A673 (cell line): ENCODE measurements at regions not wholly inside any gene's neighbourhood (a gene's known extent, or its start where the extent isn't known, plus 50 kb on each side); places are given as distances from the start of the nearest gene placed in this dataset.

ENCODE experiments used
- BruUV-seq: library from RNA; stranded (reverse); fragments of 400-500 nt; replicated peaks from 2 replicates; lab custom pipeline; 2021; lab: Mats Ljungman, UMichigan
- CTCF ChIA-PET: fragments of 300-600 bp; sonication (Branson Sonifier 250); formaldehyde crosslinking; loops from one replicate; lab custom pipeline; 2022; ENCODE audit warnings: antibody characterized with exemption; lab: Charles Lee
- POLR2A ChIA-PET: fragments of 300-600 bp; sonication (Branson Sonifier 250); formaldehyde crosslinking; loops from one replicate; lab custom pipeline; 2022; ENCODE audit warnings: antibody characterized with exemption; ENCODE audit not compliant: low non-redundant PET; lab: Charles Lee
- DNase-seq: peaks from one replicate; pipeline ENCODE4 v3.0.0-alpha.2; 2015; ENCODE audit warnings: low spot score
- H3K27ac ChIP-seq: fragments of 200-600 bp; sonication (generic); 2 replicates; pipeline ENCODE4 v1.5.1; 2016; ENCODE audit warnings: mixed run types, low read depth, mild to moderate bottlenecking, mixed read lengths, antibody characterized with exemption, low read length; ENCODE audit not compliant: poor library complexity, severe bottlenecking
- H3K27me3 ChIP-seq: fragments of 200-600 bp; sonication (generic); replicated peaks from 2 replicates; pipeline ENCODE4 v1.6.1; 2017; ENCODE audit warnings: mixed run types, low read depth, mild to moderate bottlenecking, mixed read lengths, antibody characterized with exemption, low read length; ENCODE audit not compliant: insufficient read depth, poor library complexity
- H3K36me3 ChIP-seq: fragments of 200-600 bp; sonication (generic); 2 replicates; pipeline ENCODE4 v1.6.1; 2016; ENCODE audit warnings: mixed run types, mild to moderate bottlenecking, mixed read lengths, antibody characterized with exemption, low read length; ENCODE audit not compliant: insufficient read depth, poor library complexity, severe bottlenecking
- H3K4me1 ChIP-seq: fragments of 200-600 bp; sonication (generic); 2 replicates; pipeline ENCODE4 v1.6.1; 2017; ENCODE audit warnings: mixed run types, mild to moderate bottlenecking, mixed read lengths, antibody characterized with exemption, low read length; ENCODE audit not compliant: insufficient read depth, poor library complexity, severe bottlenecking
- H3K4me3 ChIP-seq: fragments of 200-600 bp; sonication (generic); 2 replicates; pipeline ENCODE4 v1.5.1; 2016; ENCODE audit warnings: low read depth, mixed run types, mild to moderate bottlenecking, mixed read lengths, low read length; ENCODE audit not compliant: poor library complexity, severe bottlenecking
- H3K9me3 ChIP-seq: fragments of 200-600 bp; sonication (generic); 2 replicates; pipeline ENCODE4 v1.6.1; 2016; ENCODE audit warnings: mixed run types, low read depth, mild to moderate bottlenecking, mixed read lengths, antibody characterized with exemption, low read length; ENCODE audit not compliant: poor library complexity, severe bottlenecking
- CTCF ChIP-seq: fragments of 300-800, 200-600 bp; sonication (generic); conservative IDR thresholded peaks from 2 replicates; pipeline ENCODE4 v1.5.1; 2017; ENCODE audit warnings: low read depth, mild to moderate bottlenecking, antibody characterized with exemption, low read length, moderate library complexity, mixed read lengths
- EZH2 ChIP-seq: fragments of 200-600 bp; sonication (generic); IDR thresholded peaks from 2 replicates; pipeline ENCODE4 v1.6.1; 2017; ENCODE audit warnings: borderline replicate concordance, low read depth, mild to moderate bottlenecking, mixed read lengths, antibody characterized with exemption, low read length; ENCODE audit not compliant: poor library complexity, severe bottlenecking
- intact Hi-C: fragments of 100-400 bp; cut with micrococcal nuclease; formaldehyde crosslinking; loops from one replicate; pipeline ENCODE4 v1.10.0; 2022; ENCODE audit not compliant: unreplicated experiment

GRCh38 chr3:11929531-11929930 lies 74.7 kb upstream of the SYN2 start:
- POLR2A ChIA-PET = no interaction called here

GRCh38 chr3:11930084-11930483 lies 74.1 kb upstream of the SYN2 start:
- Histone ChIP-seq H3K4me1 (no peaks in the 10 kb centered on the region), H3K27ac (no peak overlapping the region), H3K36me3 (no peaks in the 10 kb centered on the region), H3K27me3 (peaks cover 19% of the 10 kb centered on the region), H3K9me3 (no peaks in the 10 kb centered on the region), H3K4me3 (no peak overlapping the region)
- no peak for DNase-seq
- ChIA-PET CTCF (no interaction called here), POLR2A (no interaction called here)
- intact Hi-C loops = no loop called here
- TF ChIP-seq EZH2 (no peak), CTCF (no peak)
- no TSS peak for BruUV-seq

More at GRCh38 chr3:11929531-11929930, 74.7 kb upstream of the SYN2 start:
- CTCF ChIA-PET = no interaction called here
- no peak overlapping the region for H3K27ac ChIP-seq
- peaks cover 24% of the 10 kb centered on the region for H3K27me3 ChIP-seq
- DNase-seq = no peak
- H3K4me1 ChIP-seq = no peaks in the 10 kb centered on the region
- H3K4me3 ChIP-seq = no peak overlapping the region
- no peaks in the 10 kb centered on the region for H3K9me3 ChIP-seq
- intact Hi-C loops = no loop called here
- no peaks in the 10 kb centered on the region for H3K36me3 ChIP-seq
- BruUV-seq = no TSS peak
- TF ChIP-seq CTCF = no peak
- no peak for TF ChIP-seq EZH2

GRCh38 chr3:11932636-11933035 lies 71.6 kb upstream of the SYN2 start:
- TF ChIP-seq CTCF = no peak
- TF ChIP-seq EZH2 = no peak
- BruUV-seq = no TSS peak
- no peak for DNase-seq
- Histone ChIP-seq H3K4me3 (no peak overlapping the region), H3K4me1 (no peaks in the 10 kb centered on the region), H3K27me3 (peaks cover 3% of the 10 kb centered on the region), H3K36me3 (no peaks in the 10 kb centered on the region), H3K9me3 (no peaks in the 10 kb centered on the region), H3K27ac (no peak overlapping the region)
- ChIA-PET POLR2A (no interaction called here), CTCF (no interaction called here)
- intact Hi-C loops = no loop called here
